ENCODE measurements at regions not wholly inside any gene's neighbourhood (a gene's known extent, or its start where the extent isn't known, plus 50 kb on each side); places are given as distances from the start of the nearest gene placed in this dataset.

GRCh38 chr15:70189826-70190695, 92.3 kb upstream of the TLE3 start:
- in situ Hi-C loops (cut with HindIII; ENCODE audit: low sequenced_read_pairs), result no loop called here
- no peak for DNase-seq (ENCODE audit: low read depth, low spot score)
- no peak overlapping the region for H3K4me3 ChIP-seq (ENCODE audit: low read depth, low read length)
- TF ChIP-seq, protein P1, sequence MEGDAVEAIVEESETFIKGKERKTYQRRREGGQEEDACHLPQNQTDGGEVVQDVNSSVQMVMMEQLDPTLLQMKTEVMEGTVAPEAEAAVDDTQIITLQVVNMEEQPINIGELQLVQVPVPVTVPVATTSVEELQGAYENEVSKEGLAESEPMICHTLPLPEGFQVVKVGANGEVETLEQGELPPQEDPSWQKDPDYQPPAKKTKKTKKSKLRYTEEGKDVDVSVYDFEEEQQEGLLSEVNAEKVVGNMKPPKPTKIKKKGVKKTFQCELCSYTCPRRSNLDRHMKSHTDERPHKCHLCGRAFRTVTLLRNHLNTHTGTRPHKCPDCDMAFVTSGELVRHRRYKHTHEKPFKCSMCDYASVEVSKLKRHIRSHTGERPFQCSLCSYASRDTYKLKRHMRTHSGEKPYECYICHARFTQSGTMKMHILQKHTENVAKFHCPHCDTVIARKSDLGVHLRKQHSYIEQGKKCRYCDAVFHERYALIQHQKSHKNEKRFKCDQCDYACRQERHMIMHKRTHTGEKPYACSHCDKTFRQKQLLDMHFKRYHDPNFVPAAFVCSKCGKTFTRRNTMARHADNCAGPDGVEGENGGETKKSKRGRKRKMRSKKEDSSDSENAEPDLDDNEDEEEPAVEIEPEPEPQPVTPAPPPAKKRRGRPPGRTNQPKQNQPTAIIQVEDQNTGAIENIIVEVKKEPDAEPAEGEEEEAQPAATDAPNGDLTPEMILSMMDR (IDR thresholded peaks at IDR 0.05; ENCODE audit: low read depth, low read length), result no peak

GRCh38 chr15:70188286-70188685, 90.6 kb upstream of the TLE3 start:
- in situ Hi-C loops (cut with HindIII; ENCODE audit: low sequenced_read_pairs), result no loop called here
- DNase-seq (ENCODE audit: low read depth, low spot score), result no peak
- TF ChIP-seq, protein P1 (IDR thresholded peaks at IDR 0.05; ENCODE audit: low read depth, low read length), result no peak
- H3K4me3 ChIP-seq (ENCODE audit: low read depth, low read length), result no peak overlapping the region

DNA sequence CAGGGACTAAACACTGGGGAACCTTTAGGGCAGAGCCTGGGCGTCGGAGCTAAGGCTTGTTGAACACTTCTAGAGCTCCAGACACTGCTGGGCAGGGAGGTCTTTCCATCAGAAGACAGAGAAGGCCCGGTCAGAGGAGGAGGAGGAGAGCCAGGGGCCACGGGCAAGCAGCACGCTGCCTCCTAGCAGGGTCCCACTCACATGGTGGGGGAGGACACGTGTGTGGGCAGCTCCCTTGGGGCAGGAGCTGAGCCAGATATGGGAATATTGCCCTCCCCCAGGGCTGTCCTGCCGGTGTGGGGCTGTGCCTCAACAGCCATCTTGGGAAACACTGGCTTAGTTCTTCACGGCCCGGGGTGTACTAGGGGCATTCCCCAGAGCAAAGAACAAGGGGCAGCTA, 89.6 kb upstream of the TLE3 start:
- in situ Hi-C loops (cut with HindIII; ENCODE audit: low sequenced_read_pairs), result no loop called here
- H3K4me3 ChIP-seq (ENCODE audit: low read depth, low read length), result no peak overlapping the region
- TF ChIP-seq, protein P1 (IDR thresholded peaks at IDR 0.05; ENCODE audit: low read depth, low read length), result no peak
- DNase-seq (ENCODE audit: low read depth, low spot score), result no peak

DNA sequence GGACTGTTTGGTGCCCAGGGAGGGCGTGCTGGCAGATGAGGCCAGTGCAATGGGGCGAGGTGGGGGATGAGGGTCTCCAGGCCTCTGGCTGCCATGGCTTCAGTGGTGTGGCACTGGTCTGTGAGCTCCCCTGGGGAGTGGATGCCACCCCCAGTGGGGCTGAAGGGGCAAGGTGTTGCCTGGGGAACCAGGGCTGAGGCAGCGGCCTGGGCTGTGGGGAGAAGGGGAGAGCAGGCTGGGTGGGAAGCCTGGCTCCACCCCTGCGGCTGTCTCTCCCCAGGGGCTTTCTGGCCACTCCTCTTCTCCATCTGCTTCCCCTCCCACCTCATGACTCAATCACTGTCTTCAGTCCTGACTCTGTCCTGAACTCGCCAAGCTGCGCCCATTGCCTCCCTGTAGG, 88.4 kb upstream of the TLE3 start:
- TF ChIP-seq, protein P1 (IDR thresholded peaks at IDR 0.05; ENCODE audit: low read depth, low read length), result no peak
- in situ Hi-C loops (cut with HindIII; ENCODE audit: low sequenced_read_pairs), result no loop called here
- H3K4me3 ChIP-seq (ENCODE audit: low read depth, low read length), result no peak overlapping the region
- no peak for DNase-seq (ENCODE audit: low read depth, low spot score)

DNA sequence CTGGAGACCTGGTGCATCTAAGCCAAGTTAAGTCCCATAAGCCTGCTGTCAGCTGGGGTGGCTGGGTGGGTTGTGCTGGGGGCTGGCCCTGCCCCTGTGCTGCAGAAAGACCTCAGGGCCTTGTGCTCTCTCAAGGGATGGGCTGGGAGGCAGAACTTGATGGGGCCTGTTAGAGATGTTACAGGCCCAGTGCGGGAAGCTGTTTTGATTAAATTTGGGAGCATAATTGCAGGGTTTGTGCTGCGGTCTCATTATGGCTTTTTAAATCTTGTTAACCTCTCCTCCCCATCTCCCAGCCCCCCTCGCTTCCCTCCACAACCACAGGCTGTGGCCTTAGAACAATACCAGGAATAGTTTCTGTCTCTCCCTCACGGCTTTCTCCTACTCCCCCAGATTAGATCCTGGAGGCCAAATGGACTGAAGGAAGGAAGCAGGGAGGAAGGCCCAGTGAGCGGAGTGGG, 87.6 kb upstream of the TLE3 start:
- in situ Hi-C loops (cut with HindIII; ENCODE audit: low sequenced_read_pairs), result no loop called here
- TF ChIP-seq, protein P1 (IDR thresholded peaks at IDR 0.05; ENCODE audit: low read depth, low read length), result no peak
- DNase-seq (ENCODE audit: low read depth, low spot score), result no peak
- no peak overlapping the region for H3K4me3 ChIP-seq (ENCODE audit: low read depth, low read length)

DNA sequence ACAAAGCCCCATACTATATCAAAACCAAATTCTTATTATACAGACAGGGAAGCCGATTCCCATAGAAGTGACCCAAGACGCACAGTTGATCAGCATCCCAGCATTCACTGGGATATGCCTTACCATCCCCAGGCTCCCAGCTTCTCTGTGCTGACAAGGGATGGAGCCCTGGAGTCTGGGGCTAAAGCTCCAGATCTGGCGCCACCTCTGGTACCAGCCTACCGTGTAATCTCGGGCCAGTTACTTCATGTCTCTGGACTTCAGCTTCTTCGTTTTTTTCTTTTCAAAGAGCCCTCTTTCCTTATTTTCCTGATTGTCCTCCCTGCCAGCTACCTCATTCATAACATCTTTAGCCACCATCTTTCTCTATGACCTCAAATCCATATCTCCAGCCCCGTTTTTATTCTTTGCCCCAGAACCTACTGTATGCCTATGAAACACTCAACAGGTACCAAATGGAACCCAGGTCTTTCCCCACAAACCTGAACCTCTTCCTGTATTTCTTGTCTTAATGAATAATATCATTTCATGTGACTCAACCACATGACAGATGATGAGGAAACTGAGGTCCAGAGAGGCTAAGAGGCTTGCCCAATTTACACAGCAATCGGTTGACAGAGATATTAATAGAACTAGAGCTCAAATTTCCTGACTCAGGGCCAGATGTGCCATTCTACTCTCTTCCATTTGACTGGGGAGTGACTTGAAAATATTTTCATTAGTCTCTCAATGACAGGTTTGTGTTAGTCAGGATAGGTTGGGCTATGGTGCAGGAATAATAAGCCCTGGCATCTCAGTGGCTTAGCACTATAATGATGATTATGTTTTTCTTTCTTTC, 85.4 kb upstream of the TLE3 start:
- DNase-seq (ENCODE audit: low read depth, low spot score), result no peak
- TF ChIP-seq, protein P1 (IDR thresholded peaks at IDR 0.05; ENCODE audit: low read depth, low read length), result peak; percentile 10
- in situ Hi-C loops (cut with HindIII; ENCODE audit: low sequenced_read_pairs), result no loop called here
- no peak overlapping the region for H3K4me3 ChIP-seq (ENCODE audit: low read depth, low read length)
